Osteocyte (in vitro differentiated cells): ENCODE measurements at regions not wholly inside any gene's neighbourhood (a gene's known extent, or its start where the extent isn't known, plus 50 kb on each side); places are given as distances from the start of the nearest gene placed in this dataset.
A peak's percentile ranks its signal among the peaks of the same experiment; 100 is the strongest.

Experiments
- DNase-seq: peaks from one replicate; pipeline ENCODE4 v3.0.0; 2021; ENCODE audit warnings: mixed read lengths; ENCODE audit not compliant: unreplicated experiment; ENCODE audit errors: extremely low spot score
- H3K27ac Mint-ChIP-seq: one replicate; pipeline ENCODE4 v1.8.0; 2021; ENCODE audit warnings: mild to moderate bottlenecking, mixed read lengths; ENCODE audit not compliant: unreplicated experiment
- H3K27me3 Mint-ChIP-seq: one replicate; pipeline ENCODE4 v1.8.0; 2021; ENCODE audit warnings: mixed read lengths; ENCODE audit not compliant: unreplicated experiment
- H3K36me3 Mint-ChIP-seq: one replicate; pipeline ENCODE4 v1.8.0; 2021; ENCODE audit warnings: mixed read lengths; ENCODE audit not compliant: unreplicated experiment
- H3K4me1 Mint-ChIP-seq: one replicate; pipeline ENCODE4 v1.8.0; 2021; ENCODE audit warnings: mixed read lengths; ENCODE audit not compliant: unreplicated experiment
- H3K4me3 Mint-ChIP-seq: one replicate; pipeline ENCODE4 v1.8.0; 2021; ENCODE audit warnings: mild to moderate bottlenecking, moderate library complexity, mixed read lengths; ENCODE audit not compliant: unreplicated experiment
- H3K9me3 Mint-ChIP-seq: one replicate; pipeline ENCODE4 v1.8.0; 2021; ENCODE audit warnings: mixed read lengths; ENCODE audit not compliant: unreplicated experiment
- CTCF ChIP-seq: fragments of 200-600 bp; sonication (generic); IDR thresholded peaks from 2 replicates; pipeline ENCODE4 v1.5.0; 2021; ENCODE audit warnings: antibody characterized with exemption, mild to moderate bottlenecking, moderate library complexity

- TF ChIP-seq CTCF: no peak
- peaks cover 2% of the 10 kb centered on the region for H3K27me3 Mint-ChIP-seq
- H3K4me3 Mint-ChIP-seq: no peak overlapping the region
- peak; percentile 53 for DNase-seq
- peaks cover 41% of the 10 kb centered on the region for H3K4me1 Mint-ChIP-seq
- peak overlapping the region; percentile 87 for H3K27ac Mint-ChIP-seq
- no peaks in the 10 kb centered on the region for H3K36me3 Mint-ChIP-seq
- H3K9me3 Mint-ChIP-seq: peaks cover 3% of the 10 kb centered on the region
These were observed 244.9 kb downstream of the FAM43A start for GRCh38 chr3:194930377-194931204.

- no peak for TF ChIP-seq CTCF
- H3K9me3 Mint-ChIP-seq: peaks cover 3% of the 10 kb centered on the region
- H3K36me3 Mint-ChIP-seq: no peaks in the 10 kb centered on the region
- H3K27me3 Mint-ChIP-seq: peaks cover 2% of the 10 kb centered on the region
- peak overlapping the region; percentile 87 for H3K27ac Mint-ChIP-seq
- peaks cover 41% of the 10 kb centered on the region for H3K4me1 Mint-ChIP-seq
- H3K4me3 Mint-ChIP-seq: no peak overlapping the region
- no peak for DNase-seq
These were observed 245.7 kb downstream of the FAM43A start for GRCh38 chr3:194931347-194931746.

- no peak for TF ChIP-seq CTCF
- Mint-ChIP-seq H3K27ac (no peak overlapping the region), H3K27me3 (peaks cover 2% of the 10 kb centered on the region), H3K4me3 (no peak overlapping the region), H3K4me1 (peaks cover 41% of the 10 kb centered on the region), H3K36me3 (no peaks in the 10 kb centered on the region), H3K9me3 (peaks cover 3% of the 10 kb centered on the region)
- peak; percentile 36 for DNase-seq
These were observed 246.2 kb downstream of the FAM43A start for GRCh38 chr3:194931865-194932264.

- Mint-ChIP-seq H3K27ac (no peak overlapping the region), H3K36me3 (no peaks in the 10 kb centered on the region), H3K4me3 (no peak overlapping the region), H3K27me3 (peaks cover 2% of the 10 kb centered on the region), H3K4me1 (peaks cover 33% of the 10 kb centered on the region), H3K9me3 (peaks cover 3% of the 10 kb centered on the region)
- TF ChIP-seq CTCF: no peak
- no peak for DNase-seq
These were observed 247.8 kb downstream of the FAM43A start for GRCh38 chr3:194933465-194933864.

- Mint-ChIP-seq H3K9me3 (peaks cover 3% of the 10 kb centered on the region), H3K4me3 (no peak overlapping the region), H3K36me3 (no peaks in the 10 kb centered on the region)
These were observed 249.4 kb downstream of the FAM43A start for GRCh38 chr3:194935061-194935460.

More at GRCh38 chr3:194935061-194935460, 249.4 kb downstream of the FAM43A start:
- Mint-ChIP-seq H3K27ac (no peak overlapping the region), H3K27me3 (peaks cover 5% of the 10 kb centered on the region), H3K4me1 (peaks cover 18% of the 10 kb centered on the region)
- TF ChIP-seq CTCF: no peak
- DNase-seq: no peak
